Colon (tissue), 2 donors: ENCODE measurements at regions not wholly inside any gene's neighbourhood (a gene's known extent, or its start where the extent isn't known, plus 50 kb on each side); places are given as distances from the start of the nearest gene placed in this dataset.

ENCODE experiments used
- FAIRE-seq: peaks from 2 replicates; lab custom pipeline; 2012; peaks lifted over from hg19 to GRCh38; lab: Jason Lieb, UNC
- donor health status: control.
- donor health status: control.

DNA sequence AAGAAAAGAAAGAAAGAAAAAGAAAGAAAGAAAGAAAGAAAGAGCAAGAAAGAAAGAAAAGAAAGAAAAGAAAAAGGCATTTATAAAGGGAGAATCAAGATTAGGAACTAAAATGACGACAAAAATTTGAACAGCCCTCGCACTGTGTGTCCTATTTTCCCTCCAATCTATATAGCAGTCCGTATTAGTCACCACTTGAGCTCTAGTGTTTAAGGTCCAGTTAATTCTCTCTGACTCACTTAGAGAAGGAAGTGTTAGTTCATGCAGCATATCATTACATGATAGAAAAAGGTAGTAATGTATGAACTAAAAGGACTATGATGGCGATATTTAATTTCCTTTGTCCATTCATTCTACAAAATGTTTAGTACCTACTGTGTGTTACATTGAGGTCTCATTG lies 122.7 kb downstream of the CBLL2 start:
- no peak for FAIRE-seq

DNA sequence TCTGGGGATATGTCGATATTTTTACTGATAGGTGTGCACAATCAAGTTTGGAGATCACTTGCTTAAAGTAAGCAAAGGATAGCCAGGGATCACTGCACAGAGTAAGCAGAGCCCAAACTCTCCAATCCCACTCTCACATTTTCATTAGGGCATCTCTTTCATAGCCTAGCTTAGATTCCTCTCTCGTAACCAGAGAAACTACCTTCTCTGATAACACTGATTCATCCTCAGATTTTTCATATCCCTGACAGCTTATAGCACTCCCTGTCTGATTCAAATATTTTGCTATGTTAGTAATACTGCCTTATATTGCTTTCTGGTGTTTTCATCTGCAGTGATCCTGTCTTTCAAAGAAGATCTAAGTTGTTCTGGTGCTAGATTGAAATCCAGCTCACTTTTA lies 123.7 kb downstream of the CBLL2 start:
- FAIRE-seq: no peak

- FAIRE-seq: peak; percentile 62
Measured at GRCh38 chrX:22397566-22397965, 124.9 kb downstream of the CBLL2 start.

GRCh38 chrX:22399437-22400192 lies 126.9 kb downstream of the CBLL2 start:
- no peak for FAIRE-seq

DNA sequence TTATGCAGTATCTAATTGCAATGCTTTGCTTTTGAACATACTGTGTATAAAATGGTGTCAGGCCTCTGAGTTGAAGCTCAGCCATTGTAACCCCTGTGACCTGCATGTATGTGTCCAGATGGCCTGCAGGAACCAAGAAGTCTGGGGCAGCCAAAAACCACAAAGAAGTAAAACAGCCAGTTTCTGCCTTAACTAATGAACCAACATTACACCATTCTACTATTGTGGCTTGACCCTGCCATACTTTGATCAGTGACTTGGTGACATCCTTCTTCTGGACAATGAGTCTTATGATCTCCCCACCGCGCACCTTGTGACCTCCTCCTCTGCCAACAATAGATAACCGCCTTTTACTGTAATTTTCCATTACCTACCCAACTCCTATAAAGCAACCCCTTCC lies 131.6 kb downstream of the CBLL2 start:
- no peak for FAIRE-seq

GRCh38 chrX:22406201-22406737 lies 133.6 kb downstream of the CBLL2 start:
- no peak for FAIRE-seq

DNA sequence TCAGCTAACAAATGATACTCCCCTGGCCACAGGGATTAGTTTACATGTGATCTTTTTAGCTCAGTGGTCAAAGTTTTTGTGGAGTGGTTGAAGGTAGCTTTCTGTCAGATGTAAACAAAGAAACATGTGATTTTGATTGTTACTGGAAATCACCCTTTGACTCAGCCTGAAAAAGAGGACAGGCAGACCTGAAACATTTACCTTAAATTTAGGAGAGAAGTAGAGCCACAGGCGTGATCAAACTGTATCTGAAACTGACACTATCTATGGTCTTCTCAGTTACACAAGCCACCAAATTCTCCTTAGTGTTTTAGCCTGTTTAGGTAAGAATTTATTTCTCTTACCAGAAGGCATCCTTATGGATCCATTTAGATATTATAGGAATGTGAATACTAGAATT lies 136.7 kb downstream of the CBLL2 start:
- no peak for FAIRE-seq

- FAIRE-seq: no peak
Measured at GRCh38 chrX:22424122-22424915, 151.6 kb downstream of the CBLL2 start.

GRCh38 chrX:22424919-22425318 lies 152.2 kb downstream of the CBLL2 start:
- no peak for FAIRE-seq

- FAIRE-seq: no peak
Measured at GRCh38 chrX:22429704-22430103, 157.0 kb downstream of the CBLL2 start.

- FAIRE-seq: peak; percentile 64
Measured at GRCh38 chrX:22430701-22431100, 158.0 kb downstream of the CBLL2 start.

DNA sequence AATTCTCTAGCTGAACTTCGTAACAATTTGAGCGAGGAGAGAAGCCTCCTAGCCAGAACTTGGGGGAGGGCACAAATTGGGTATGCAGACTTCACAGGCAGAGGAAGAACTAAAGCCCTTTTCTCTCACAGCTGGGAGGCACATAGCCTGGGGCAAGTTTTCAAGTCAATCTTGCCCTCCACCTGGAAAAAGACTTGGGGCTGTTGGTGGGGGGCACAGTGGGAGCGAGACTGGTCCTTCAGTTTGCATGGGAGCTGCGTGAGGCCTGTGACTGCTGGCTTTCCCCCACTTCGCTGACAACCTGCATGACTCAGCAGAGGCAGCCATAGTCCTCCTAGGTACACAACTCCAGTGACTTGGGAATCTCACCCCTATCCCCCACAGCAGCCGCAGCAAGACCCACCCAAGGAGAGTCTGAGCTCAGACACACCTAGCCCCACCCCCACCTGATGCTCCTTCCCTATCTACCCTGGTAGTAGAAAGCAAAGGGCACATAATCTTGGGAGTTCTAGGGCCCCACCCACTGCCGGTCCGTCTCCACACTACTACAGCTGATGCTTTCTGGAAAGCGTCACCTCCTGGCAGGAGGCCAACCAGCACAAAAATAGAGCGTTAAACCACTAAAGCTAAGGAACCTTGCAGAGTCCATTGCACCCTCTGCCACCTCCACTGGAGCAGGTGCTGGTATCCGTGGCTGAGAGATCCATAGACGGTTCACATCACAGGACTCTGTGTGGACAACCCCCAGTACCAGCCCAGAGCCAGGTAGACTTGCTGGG lies 160.8 kb downstream of the CBLL2 start:
- no peak for FAIRE-seq

- no peak for FAIRE-seq
Measured at GRCh38 chrX:22445880-22446279, 173.2 kb downstream of the CBLL2 start.

DNA sequence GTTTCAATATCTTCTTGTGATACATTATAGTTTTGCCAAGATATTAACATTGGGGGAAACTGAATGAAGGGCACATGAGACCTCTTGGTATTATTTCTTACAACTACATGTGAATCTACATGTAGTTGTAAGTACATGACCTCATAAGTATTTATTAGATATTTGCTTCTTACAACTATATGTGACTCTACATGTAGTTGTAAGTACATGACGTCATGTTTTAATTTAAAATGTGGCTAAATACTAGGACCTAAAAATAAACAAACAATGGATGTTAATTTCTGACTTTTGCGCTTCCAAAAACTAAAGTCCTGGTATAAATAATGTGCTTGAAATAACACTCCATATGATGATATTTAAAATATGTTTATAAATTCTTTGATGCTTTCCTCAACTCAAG lies 190.2 kb downstream of the CBLL2 start:
- FAIRE-seq: no peak

GRCh38 chrX:22467571-22467970 lies 194.9 kb downstream of the CBLL2 start:
- no peak for FAIRE-seq

DNA sequence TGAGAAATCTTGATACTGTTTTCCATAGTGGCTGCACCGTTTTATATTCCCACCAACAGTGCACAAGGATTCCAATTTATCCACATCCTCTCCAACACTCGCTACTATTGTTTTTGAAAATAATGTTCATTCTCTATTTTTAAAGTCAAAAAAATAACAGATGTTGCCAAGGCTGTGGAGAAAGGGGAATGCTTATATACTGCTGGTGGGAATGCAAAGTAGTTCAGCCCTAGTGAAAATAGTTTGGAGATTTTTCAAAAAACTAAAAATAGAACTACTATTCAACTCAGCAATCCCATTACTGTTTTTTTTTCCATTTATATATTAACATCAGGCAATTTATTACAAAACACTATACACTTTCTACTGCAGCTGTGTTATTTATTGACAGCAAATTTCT lies 208.7 kb downstream of the CBLL2 start:
- no peak for FAIRE-seq

DNA sequence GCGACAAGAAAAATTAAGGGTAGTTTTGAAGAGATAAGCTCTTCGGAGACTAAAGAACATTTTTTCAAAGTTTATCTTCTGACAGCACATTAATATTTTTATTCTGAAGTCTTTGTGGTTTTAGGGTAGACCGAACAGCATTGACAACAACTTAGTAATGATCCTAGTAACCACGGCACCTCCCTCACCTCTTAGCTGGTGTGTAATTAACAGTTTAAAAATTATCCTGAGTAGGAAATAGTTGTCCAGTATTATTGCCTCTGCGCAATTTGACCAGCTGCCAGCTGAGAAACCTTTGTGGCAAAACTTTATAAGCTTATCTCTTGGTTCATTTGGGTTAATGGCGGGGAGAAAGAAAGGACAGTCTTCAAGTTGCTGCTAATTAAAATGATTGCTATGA lies 213.6 kb downstream of the CBLL2 start:
- FAIRE-seq: no peak

DNA sequence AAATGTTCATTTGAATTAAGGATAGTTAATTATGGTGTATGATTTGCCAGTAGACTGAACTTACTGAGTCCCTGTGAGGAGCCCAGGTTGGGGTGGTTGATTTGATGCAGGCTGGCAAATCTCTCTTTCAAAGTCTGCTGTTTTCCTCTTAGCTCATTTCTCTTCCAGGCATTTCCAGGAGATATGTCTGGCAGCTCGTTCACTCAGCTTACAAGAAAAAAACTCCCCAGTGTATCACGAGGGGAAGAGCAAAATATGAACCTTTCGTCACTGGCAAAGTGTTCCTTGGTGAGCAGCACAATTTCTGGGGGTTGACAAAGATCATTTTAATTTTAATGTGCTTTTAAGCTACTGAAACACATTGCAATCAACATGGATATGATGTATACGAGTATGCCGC lies 244.2 kb downstream of the CBLL2 start:
- no peak for FAIRE-seq

DNA sequence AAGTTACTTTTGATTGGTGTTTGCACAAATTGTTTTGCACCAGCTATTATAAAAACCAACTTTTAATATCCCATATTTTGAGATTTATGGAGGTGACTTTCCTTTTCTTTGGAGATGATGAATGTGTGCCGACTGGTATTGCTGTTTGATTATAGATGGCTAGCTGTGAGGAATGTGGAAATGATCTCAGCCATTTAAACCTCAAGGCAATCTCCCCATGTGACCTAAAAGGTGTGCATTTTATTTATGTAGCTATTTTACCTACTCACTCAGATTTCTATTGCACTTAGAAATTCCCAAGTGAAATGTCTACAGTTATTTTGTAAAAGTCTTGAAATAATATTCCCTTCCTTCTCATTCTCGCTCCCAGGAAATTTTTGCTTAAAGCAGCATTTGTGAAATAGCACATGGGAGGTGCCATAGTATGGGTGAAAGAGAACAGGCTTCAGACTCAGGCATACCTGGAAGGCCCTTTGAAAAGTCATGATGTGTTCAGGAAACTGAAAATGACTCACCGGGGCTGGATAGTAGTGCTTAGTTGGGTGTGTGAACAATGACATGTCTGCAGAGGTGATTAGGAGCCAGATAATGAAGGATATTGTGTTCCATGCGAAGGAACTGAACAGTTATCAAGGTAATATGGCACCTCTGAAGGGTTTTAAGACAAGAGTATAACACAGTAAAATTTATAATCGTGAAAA lies 247.6 kb downstream of the CBLL2 start:
- FAIRE-seq: peak; percentile 55

GRCh38 chrX:22526339-22526738 lies 253.6 kb downstream of the CBLL2 start:
- peak; percentile 31 for FAIRE-seq

DNA sequence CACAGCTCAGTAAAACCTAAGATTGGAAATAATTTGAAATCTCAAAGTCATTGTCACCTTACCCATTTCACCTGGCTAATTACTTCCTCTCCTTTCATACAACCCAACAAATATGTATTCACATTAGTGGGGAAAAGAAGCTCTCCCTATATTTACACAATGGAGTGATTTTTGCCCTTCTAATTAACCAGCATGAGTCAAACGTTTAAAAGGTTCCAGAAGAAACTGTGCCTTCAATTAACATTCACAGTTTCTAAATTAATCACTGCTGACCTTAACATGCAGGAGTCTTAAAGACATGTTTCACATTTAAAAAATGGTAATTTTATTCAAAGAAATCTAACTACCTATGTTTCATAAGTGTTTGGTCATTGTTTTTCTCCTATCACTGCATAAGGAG lies 254.6 kb downstream of the CBLL2 start:
- peak; percentile 66 for FAIRE-seq

DNA sequence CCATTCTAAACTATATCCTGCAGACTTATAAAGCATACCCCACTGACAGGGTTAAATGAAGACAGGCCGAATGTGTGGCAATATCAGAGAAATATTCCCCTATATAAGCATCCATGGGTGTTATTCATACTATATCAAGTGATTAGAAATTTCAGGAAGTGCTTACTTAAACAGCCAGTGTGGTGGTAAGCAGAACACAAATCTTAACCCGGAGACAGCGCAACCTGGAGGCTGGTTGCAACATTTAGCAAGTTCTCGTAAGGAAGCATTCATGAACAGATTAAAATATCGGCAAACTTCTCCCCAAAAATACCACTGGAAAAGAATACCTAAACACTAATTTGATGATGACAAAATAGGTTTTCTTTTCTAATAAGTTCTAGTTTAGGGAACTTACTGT lies 261.2 kb downstream of the CBLL2 start:
- no peak for FAIRE-seq
